D721Med (cell line): ENCODE measurements at regions not wholly inside any gene's neighbourhood (a gene's known extent, or its start where the extent isn't known, plus 50 kb on each side); places are given as distances from the start of the nearest gene placed in this dataset.

Source experiments
- DNase-seq: peaks from one replicate; pipeline ENCODE4 v3.0.0; 2011; ENCODE audit warnings: low spot score; ENCODE audit not compliant: insufficient read length
- FAIRE-seq: peaks from 2 replicates; lab custom pipeline; 2011; peaks lifted over from hg19 to GRCh38; lab: Jason Lieb, UNC
- TF ChIP-seq, protein P1 (sequence below): IDR thresholded peaks from 2 replicates; pipeline ENCODE4 v1.5.1; 2012; ENCODE audit warnings: mild to moderate bottlenecking, control low read depth; ENCODE audit not compliant: insufficient read depth; ENCODE audit errors: missing control alignments

DNA sequence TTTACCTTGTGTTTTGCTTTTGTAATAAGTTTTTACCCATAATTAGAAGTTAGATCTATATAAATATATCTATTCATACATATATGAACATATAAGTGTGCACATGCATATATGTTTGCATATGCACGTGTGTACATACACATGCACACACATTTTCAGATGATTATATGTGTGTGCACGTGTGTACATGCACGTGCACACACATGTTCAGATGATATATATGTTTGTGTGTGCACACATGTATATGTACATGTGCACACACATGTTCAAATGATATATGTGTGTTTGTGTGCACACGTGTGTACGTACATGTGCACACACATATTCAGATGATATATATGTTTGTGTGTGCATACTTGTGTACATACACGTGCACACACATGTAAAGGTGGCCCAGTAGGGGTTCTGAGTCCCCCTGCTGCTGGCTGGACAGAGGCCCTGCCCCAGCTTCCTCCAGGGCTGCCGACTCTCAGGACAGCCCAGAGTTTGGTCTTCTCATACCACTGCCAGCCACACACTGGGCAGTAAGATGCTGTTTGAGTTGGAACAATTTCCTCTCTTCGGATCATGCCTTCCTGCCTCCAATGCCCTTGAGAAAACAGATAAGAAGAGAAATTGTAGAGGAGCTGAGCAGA lies 252.3 kb upstream of the PPP2R2D start:
- FAIRE-seq, result no peak
- no peak for DNase-seq
- TF ChIP-seq, protein P1, sequence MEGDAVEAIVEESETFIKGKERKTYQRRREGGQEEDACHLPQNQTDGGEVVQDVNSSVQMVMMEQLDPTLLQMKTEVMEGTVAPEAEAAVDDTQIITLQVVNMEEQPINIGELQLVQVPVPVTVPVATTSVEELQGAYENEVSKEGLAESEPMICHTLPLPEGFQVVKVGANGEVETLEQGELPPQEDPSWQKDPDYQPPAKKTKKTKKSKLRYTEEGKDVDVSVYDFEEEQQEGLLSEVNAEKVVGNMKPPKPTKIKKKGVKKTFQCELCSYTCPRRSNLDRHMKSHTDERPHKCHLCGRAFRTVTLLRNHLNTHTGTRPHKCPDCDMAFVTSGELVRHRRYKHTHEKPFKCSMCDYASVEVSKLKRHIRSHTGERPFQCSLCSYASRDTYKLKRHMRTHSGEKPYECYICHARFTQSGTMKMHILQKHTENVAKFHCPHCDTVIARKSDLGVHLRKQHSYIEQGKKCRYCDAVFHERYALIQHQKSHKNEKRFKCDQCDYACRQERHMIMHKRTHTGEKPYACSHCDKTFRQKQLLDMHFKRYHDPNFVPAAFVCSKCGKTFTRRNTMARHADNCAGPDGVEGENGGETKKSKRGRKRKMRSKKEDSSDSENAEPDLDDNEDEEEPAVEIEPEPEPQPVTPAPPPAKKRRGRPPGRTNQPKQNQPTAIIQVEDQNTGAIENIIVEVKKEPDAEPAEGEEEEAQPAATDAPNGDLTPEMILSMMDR, result no peak

DNA sequence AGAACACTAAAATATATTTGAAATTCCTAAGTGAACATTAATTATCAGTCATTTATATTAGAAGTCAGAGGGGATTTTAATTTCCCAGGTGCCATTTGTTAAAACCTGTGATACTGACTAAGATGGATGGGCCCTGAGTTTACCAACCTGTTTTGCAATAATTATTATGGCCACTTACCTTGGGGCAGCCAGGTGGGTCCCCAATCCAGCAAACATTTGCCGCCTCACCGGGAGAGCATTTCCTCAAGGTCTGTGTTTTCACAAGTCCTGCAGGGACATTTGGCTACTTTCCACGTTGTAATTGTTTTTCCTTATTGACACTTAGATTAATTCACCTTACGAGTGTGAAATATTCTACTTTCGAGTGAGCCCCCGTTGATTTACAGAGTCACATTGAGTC lies 251.2 kb upstream of the PPP2R2D start:
- FAIRE-seq, result no peak
- TF ChIP-seq, protein P1, result no peak
- no peak for DNase-seq

DNA sequence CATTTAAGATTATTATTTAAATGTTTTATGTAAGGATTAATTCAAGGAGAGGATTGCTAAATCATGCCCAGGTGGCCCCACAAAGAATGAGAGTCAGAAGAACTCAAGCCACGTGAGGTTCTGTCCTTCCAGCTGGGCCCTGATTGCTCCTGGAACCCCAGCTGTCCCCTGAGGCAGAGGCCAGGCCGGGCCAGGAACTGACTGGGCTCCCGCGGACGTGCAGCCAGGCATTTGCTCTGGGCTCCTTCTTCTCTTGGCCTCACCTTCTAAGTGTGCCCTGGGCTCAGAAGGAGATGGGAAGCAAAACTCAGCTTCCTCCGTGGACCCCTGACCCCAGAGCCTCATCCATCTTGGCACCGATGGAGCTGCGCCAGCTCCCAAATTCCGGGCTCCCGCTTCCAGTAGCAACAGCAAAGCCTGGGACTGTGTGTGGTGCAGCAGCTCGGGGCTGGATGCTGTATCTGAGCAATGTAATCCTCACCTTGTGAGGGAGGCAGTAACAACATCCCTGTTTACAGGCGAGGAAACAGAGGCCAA lies 250.6 kb upstream of the PPP2R2D start:
- TF ChIP-seq, protein P1, result no peak
- FAIRE-seq (no peak), DNase-seq (no peak)

DNA sequence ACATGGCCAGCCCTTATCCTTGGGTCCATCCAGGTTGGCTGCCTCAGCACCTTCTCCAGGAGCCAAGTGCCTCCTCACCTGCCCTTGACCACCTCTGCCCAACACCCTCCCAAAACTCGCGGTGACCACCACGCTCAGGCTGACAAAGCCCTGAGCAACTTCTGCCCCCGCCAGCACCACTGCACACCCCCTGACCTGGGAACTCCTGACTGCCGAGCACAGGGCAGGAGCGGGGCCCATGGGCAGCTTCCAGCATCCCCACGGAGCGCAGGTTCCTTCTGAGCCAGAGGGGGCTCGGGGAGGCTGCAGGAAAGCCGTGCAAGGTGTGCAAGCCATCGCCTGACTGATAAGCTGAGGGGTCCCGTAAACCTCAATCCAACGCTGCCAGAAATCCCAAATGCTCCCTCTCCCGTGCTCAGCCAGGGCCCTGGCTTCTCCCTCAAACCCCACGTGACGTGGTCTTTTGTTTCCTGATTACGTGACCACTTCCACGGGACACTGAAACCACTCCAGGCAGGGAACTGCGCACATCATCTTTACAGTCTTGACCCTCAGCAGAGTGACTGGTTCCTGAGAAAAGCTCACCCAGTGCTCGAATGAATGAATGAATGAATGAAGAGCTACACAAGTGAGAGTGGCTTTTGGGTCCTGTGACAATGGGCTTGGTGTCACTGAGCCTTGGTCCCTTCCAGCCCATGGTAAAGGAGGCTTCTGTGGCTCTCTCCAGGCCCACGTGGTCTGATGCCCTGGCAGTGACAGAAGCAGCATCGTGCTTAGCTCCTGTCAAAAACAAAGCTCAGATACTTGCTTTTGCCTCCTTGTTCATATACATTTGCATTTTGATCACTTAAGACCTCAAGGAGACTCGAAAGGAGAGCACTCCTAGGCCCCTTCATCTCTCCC lies 249.8 kb upstream of the PPP2R2D start:
- no peak for FAIRE-seq
- TF ChIP-seq, protein P1, result no peak

DNA sequence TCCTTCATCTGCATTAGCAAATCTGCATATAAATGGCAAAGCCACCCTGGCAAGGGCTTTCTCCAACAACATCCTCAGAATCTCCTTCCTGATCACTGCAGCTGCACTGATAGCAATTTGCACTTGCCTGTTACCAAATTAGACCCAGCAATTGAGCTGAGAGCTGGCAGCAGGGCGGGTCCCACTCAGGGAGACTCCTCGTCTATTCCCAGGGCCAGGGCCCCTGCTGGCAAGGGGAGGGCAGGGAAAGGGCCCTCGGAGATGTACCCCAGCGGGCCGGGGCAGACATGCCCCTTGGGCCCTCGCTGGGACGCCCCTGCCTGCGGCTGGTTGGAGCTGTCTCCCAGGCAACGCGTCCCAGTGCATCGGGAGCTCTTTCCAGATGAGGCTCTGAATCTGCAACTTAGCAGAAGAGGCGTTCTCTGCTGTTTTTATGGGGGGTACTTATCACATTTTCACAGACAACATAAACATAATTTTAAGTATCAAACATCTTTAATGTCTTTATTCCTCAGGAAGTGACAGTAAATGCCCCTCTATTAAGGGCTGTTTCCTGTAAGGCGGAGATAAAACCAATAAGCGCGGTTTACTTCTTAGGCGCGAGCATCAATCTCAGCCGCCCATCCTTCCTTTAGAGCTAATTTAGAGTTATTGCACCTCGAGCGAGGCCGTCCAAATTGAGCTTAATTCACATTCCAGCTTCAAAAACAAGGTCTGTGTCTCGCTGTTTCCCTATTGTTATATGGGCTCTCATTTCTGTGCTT lies 249.0 kb upstream of the PPP2R2D start:
- DNase-seq (no peak), FAIRE-seq (no peak)
- TF ChIP-seq, protein P1, result no peak

More for the DNA sequence above, 249.8 kb upstream of the PPP2R2D start:
- DNase-seq, result no peak

DNA sequence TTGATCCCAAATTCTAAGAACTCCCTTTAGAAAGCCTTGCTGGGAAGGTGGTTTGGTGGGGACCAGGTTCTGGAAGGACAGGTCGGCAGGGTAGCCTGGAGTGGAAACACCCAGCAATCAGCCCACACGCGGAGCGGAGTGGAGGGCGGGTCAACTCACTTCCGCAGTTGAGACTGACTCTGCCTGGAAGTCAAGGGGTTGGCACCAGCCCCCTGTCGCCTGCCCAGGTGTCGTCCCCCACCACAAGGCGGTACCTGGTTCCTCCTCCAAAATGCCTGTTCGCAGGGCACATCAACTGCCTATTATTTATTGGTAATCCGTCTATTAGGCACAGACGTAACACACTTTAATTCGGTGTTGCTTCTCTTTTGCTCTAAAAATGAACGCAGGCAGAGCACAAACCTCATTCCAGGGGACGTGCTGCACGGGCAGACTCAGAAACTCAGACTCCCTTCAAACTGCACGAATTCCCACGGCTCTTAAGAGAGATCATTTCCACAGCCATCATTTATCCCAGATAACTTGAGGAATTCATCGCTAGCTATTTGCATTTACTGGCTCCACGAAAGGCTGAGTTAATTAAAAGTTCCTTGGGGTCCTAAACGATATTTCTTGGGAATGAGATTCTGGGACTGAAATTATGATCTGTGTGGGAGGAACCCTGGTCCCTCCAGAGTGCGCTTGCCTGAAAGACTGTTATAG lies 248.2 kb upstream of the PPP2R2D start:
- FAIRE-seq (no peak), DNase-seq (no peak)
- TF ChIP-seq, protein P1, result no peak
